H1 (cell line): ENCODE measurements at regions not wholly inside any gene's neighbourhood (a gene's known extent, or its start where the extent isn't known, plus 50 kb on each side); places are given as distances from the start of the nearest gene placed in this dataset.

ENCODE experiments used
- CTCF ChIA-PET: fragments of 300-600 bp; sonication (Branson Sonifier 250); formaldehyde crosslinking; loops from one replicate; lab custom pipeline; 2021; ENCODE audit not compliant: partially characterized antibody; lab: Charles Lee
- POLR2A ChIA-PET: fragments of 300-600 bp; sonication (Branson Sonifier 250); formaldehyde crosslinking; loops from one replicate; lab custom pipeline; 2021; ENCODE audit warnings: inconsistent platforms; ENCODE audit not compliant: partially characterized antibody; lab: Charles Lee
- DNase-seq, 2 experiments: peaks; one replicate each; pipeline versions ENCODE4 v3.0.0 to v3.0.0-alpha.2; 2010 to 2022; ENCODE audit warnings: low spot score in 2 of 2, low read depth in 1 of 2, mixed read lengths in 1 of 2
- FAIRE-seq: peaks from 2 replicates; lab custom pipeline; 2011; peaks lifted over from hg19 to GRCh38; lab: Jason Lieb, UNC
- H2AFZ ChIP-seq: 2 replicates; pipeline ENCODE4 v1.8.1; 2012; ENCODE audit warnings: low read length, inconsistent platforms
- H2AK5ac ChIP-seq: 2 replicates; pipeline ENCODE4 v1.6.1; 2013; ENCODE audit warnings: low read depth, low read length
- H2BK120ac ChIP-seq: replicated peaks from 2 replicates; pipeline ENCODE3; 2013; ENCODE audit warnings: low read depth, low read length, inconsistent platforms
- H2BK12ac ChIP-seq: 2 replicates; pipeline ENCODE4 v1.6.1; 2013; ENCODE audit warnings: low read depth, low read length
- H2BK15ac ChIP-seq: 2 replicates; pipeline ENCODE4 v1.6.1; 2013; ENCODE audit warnings: low read length
- H2BK20ac ChIP-seq: 2 replicates; pipeline ENCODE4 v1.6.1; 2013; ENCODE audit warnings: low read length
- H2BK5ac ChIP-seq: 2 replicates; pipeline ENCODE4 v1.6.1; 2013; ENCODE audit warnings: low read depth, low read length
- H3K14ac ChIP-seq: 2 replicates; pipeline ENCODE4 v1.6.1; 2013; ENCODE audit warnings: inconsistent platforms; ENCODE audit not compliant: insufficient read length
- H3K18ac ChIP-seq: 2 replicates; pipeline ENCODE4 v1.6.1; 2013; ENCODE audit warnings: low read length; ENCODE audit errors: extremely low read depth
- H3K23ac ChIP-seq: 2 replicates; pipeline ENCODE4 v1.6.1; 2013; ENCODE audit warnings: inconsistent platforms; ENCODE audit not compliant: insufficient read length
- H3K23me2 ChIP-seq: 2 replicates; pipeline ENCODE4 v1.6.1; 2013; ENCODE audit warnings: low read depth, low read length
- H3K27ac ChIP-seq: 2 replicates; pipeline ENCODE4 v1.6.1; 2011; ENCODE audit warnings: low read depth, low read length, inconsistent platforms
- H3K27me3 ChIP-seq, 4 experiments: replicated peaks in 1 of 4; 1 replicate in 1 of 4; 2 replicates in 3 of 4; pipeline versions ENCODE4 v1.6.1 to v1.8.1; 2011 to 2013; ENCODE audit warnings: low read length in 3 of 4, mild to moderate bottlenecking in 3 of 4, inconsistent platforms in 2 of 4, mixed read lengths in 2 of 4, moderate library complexity in 1 of 4; ENCODE audit not compliant: control insufficient read depth in 3 of 4, insufficient read depth in 3 of 4; ENCODE audit errors: extremely low read depth in 1 of 4
- H3K36me3 ChIP-seq, 4 experiments: 2 replicates each; pipeline versions ENCODE4 v1.6.1 to v1.8.1; 2011 to 2013; ENCODE audit warnings: mild to moderate bottlenecking in 4 of 4, low read length in 3 of 4, moderate library complexity in 2 of 4, control low read depth in 1 of 4, inconsistent platforms in 1 of 4; ENCODE audit not compliant: insufficient read depth in 4 of 4, control insufficient read depth in 2 of 4
- H3K4ac ChIP-seq: replicated peaks from 2 replicates; pipeline ENCODE3; 2013; ENCODE audit warnings: low read length, low read depth, mixed read lengths, inconsistent platforms; ENCODE audit not compliant: insufficient read length
- H3K4me1 ChIP-seq, 4 experiments: replicated peaks in 1 of 4; 1 replicate in 1 of 4; 2 replicates in 3 of 4; pipeline versions ENCODE4 v1.6.1 to v1.8.1; 2011 to 2013; ENCODE audit warnings: low read length in 3 of 4, inconsistent platforms in 2 of 4, mixed read lengths in 1 of 4; ENCODE audit not compliant: insufficient read depth in 4 of 4, control insufficient read depth in 3 of 4
- H3K4me2 ChIP-seq, 2 experiments: 2 replicates each; pipeline versions ENCODE4 v1.6.1 to v1.8.1; 2011 to 2013; ENCODE audit warnings: low read depth in 2 of 2, low read length in 2 of 2, control low read depth in 1 of 2, inconsistent platforms in 1 of 2, mild to moderate bottlenecking in 1 of 2; ENCODE audit not compliant: insufficient read depth in 1 of 2
- H3K4me3 ChIP-seq, 4 experiments: fragments of 200-600, 300-600 bp in 1 of 4; sonication (generic), shearing (Covaris generic), sonication (Bioruptor Twin) in 1 of 4; 2 replicates each; pipeline versions ENCODE4 v1.5.1 to v1.8.1; 2011 to 2016; ENCODE audit warnings: low read length in 4 of 4, low read depth in 3 of 4, control low read depth in 2 of 4, inconsistent platforms in 2 of 4, mild to moderate bottlenecking in 2 of 4, mixed read lengths in 1 of 4, moderate library complexity in 1 of 4; ENCODE audit not compliant: insufficient read depth in 2 of 4; ENCODE audit errors: extremely low read depth in 1 of 4
- H3K56ac ChIP-seq: replicated peaks from 2 replicates; pipeline ENCODE3; 2013; ENCODE audit warnings: low read depth, mild to moderate bottlenecking, mixed read lengths, low read length, inconsistent platforms; ENCODE audit not compliant: insufficient read length
- H3K79me1 ChIP-seq: 2 replicates; pipeline ENCODE4 v1.6.1; 2013; ENCODE audit warnings: low read depth, low read length, control low read depth
- H3K79me2 ChIP-seq, 2 experiments: 2 replicates each; pipeline versions ENCODE4 v1.6.1 to v1.8.1; 2012 to 2013; ENCODE audit warnings: low read length in 2 of 2, mild to moderate bottlenecking in 2 of 2, inconsistent platforms in 1 of 2; ENCODE audit not compliant: insufficient read depth in 2 of 2, control insufficient read depth in 1 of 2
- H3K9ac ChIP-seq, 4 experiments: replicated peaks in 1 of 4; 1 replicate in 1 of 4; 2 replicates in 3 of 4; pipeline versions ENCODE4 v1.6.1 to v1.8.1; 2011 to 2013; ENCODE audit warnings: low read depth in 3 of 4, low read length in 3 of 4, control low read depth in 2 of 4, mild to moderate bottlenecking in 2 of 4, moderate library complexity in 2 of 4, inconsistent platforms in 1 of 4; ENCODE audit errors: extremely low read depth in 1 of 4
- H3K9me3 ChIP-seq, 2 experiments: 2 replicates each; pipeline versions ENCODE4 v1.6.1 to v1.8.1; 2012 to 2013; ENCODE audit warnings: mild to moderate bottlenecking in 2 of 2, moderate library complexity in 2 of 2, control low read depth in 1 of 2, inconsistent platforms in 1 of 2, low read depth in 1 of 2, low read length in 1 of 2, mixed read lengths in 1 of 2; ENCODE audit not compliant: insufficient read depth in 2 of 2
- H4K20me1 ChIP-seq, 2 experiments: replicated peaks in 1 of 2; 2 replicates each; pipeline versions ENCODE3 to v1.8.1; 2011 to 2013; ENCODE audit warnings: inconsistent platforms in 2 of 2, low read length in 2 of 2, mild to moderate bottlenecking in 1 of 2; ENCODE audit not compliant: insufficient read depth in 2 of 2, control insufficient read depth in 1 of 2
- H4K5ac ChIP-seq: 2 replicates; pipeline ENCODE4 v1.6.1; 2013; ENCODE audit warnings: low read length, low read depth, mixed read lengths, inconsistent platforms; ENCODE audit not compliant: insufficient read length
- H4K8ac ChIP-seq: 2 replicates; pipeline ENCODE4 v1.8.0; 2013; ENCODE audit warnings: mild to moderate bottlenecking, moderate library complexity, low read length, inconsistent platforms; ENCODE audit not compliant: insufficient read depth; ENCODE audit errors: extremely low read depth
- H4K91ac ChIP-seq: replicated peaks from 2 replicates; pipeline ENCODE3; 2013; ENCODE audit warnings: low read length, mixed read lengths, inconsistent platforms; ENCODE audit not compliant: insufficient read length
- CBX5 ChIP-seq: fragments of 300-800, 300-1000 bp; sonication (generic); IDR thresholded peaks from 2 replicates; pipeline ENCODE4 v1.7.1; 2016; ENCODE audit warnings: antibody characterized with exemption, low read length, low read depth
- CBX8 ChIP-seq: fragments of 300-800, 300-1000 bp; sonication (generic); IDR thresholded peaks from 2 replicates; pipeline ENCODE4 v1.7.1; 2016; ENCODE audit warnings: low read depth, low read length, borderline replicate concordance
- FOSL1 ChIP-seq: IDR thresholded peaks from 2 replicates; pipeline ENCODE4 v1.6.1; 2011; ENCODE audit warnings: mild to moderate bottlenecking, low read depth, low read length, moderate library complexity; ENCODE audit not compliant: insufficient read depth
- KDM5A ChIP-seq: fragments of 200-600 bp; IDR thresholded peaks from 2 replicates; pipeline ENCODE4 v1.7.1; 2012; ENCODE audit warnings: mild to moderate bottlenecking, low read length, inconsistent platforms, mixed read lengths
- POLR2AphosphoS5 ChIP-seq: IDR thresholded peaks from 2 replicates; pipeline ENCODE4 v1.6.1; 2011; ENCODE audit warnings: low read depth, low read length
- RFX5 ChIP-seq: IDR thresholded peaks from 2 replicates; pipeline ENCODE4 v1.6.1; 2011; ENCODE audit warnings: low read depth, low read length, improper control_type of control experiment, borderline replicate concordance
- RXRA ChIP-seq: IDR thresholded peaks from 2 replicates; pipeline ENCODE4 v1.6.1; 2011; ENCODE audit warnings: low read depth, mild to moderate bottlenecking, low read length, moderate library complexity; ENCODE audit not compliant: insufficient read depth
- SAP30 ChIP-seq: fragments of 300-600 bp; sonication (generic); IDR thresholded peaks from 2 replicates; pipeline ENCODE4 v1.7.1; 2012; ENCODE audit warnings: low read length, moderate library complexity, mild to moderate bottlenecking, inconsistent platforms; ENCODE audit not compliant: insufficient read depth, insufficient replicate concordance
- SIN3A ChIP-seq, 2 experiments: IDR thresholded peaks in 1 of 2; conservative IDR thresholded peaks in 1 of 2; 2 replicates each; pipeline ENCODE4 v1.6.1; 2011 to 2012; ENCODE audit warnings: low read length in 2 of 2, improper control_type of control experiment in 1 of 2, low read depth in 1 of 2, mild to moderate bottlenecking in 1 of 2
- TBP ChIP-seq: IDR thresholded peaks from 2 replicates; pipeline ENCODE4 v1.6.1; 2011; ENCODE audit warnings: low read depth, low read length, improper control_type of control experiment
- WGBS, 2 experiments: shearing (Covaris generic) in 1 of 2; methylation state at CpG; one replicate each; pipeline versions ENCODE4 v1.1.6 to v1.1.7; 2013 to 2015; ENCODE audit warnings: low lambda C conversion rate in 2 of 2, mixed read lengths in 2 of 2, inconsistent platforms in 1 of 2, low coverage in 1 of 2, missing lambda C conversion rate in 1 of 2; ENCODE audit not compliant: insufficient replicate concordance in 2 of 2, insufficient coverage in 1 of 2, insufficient read length in 1 of 2; ENCODE audit errors: extremely low coverage in 1 of 2, missing lambda C conversion rate in 1 of 2; 5-methylcytosine and 5-hydroxymethylcytosine counted together
- TF ChIP-seq, protein P1 (sequence below): IDR thresholded peaks from 2 replicates; pipeline ENCODE4 v1.6.1; 2012; ENCODE audit warnings: low read length, inconsistent platforms
- TF ChIP-seq, protein P2 (sequence below): IDR thresholded peaks from 2 replicates; pipeline ENCODE4 v1.6.1; 2012; ENCODE audit warnings: inconsistent platforms

DNA sequence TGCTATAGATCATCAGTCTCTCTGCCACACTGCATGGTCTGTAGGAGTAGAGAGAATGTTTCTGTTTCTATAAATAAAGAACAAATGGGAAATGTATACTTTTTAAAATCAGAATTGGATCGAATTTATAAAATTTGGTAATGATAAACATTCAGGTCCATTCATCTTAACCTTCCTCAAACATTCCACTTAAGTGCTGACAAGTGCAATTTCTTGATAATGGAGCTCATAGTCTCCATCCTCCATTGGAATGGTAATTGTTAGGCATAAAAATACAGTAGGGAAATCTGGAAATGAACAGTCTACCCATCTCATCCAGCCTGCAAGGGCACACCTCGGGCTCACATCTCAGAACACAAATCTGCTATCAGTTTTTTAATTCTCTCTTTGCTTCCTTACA lies 122.6 kb upstream of the PACRGL start:
- no peak overlapping the region for H3K4me2 ChIP-seq
- no peak overlapping the region for H4K5ac ChIP-seq
- H3K27ac ChIP-seq, result no peak overlapping the region
- no peaks in the 10 kb centered on the region for H3K27me3 ChIP-seq
- H3K4me3 ChIP-seq, result no peak overlapping the region
- DNase-seq (no peak), FAIRE-seq (no peak)
- no peak overlapping the region for H2AK5ac ChIP-seq
- H3K4ac ChIP-seq, result no peak overlapping the region
- no peaks in the 10 kb centered on the region for H3K79me1 ChIP-seq
- no peaks in the 10 kb centered on the region for H4K20me1 ChIP-seq
- H2BK20ac ChIP-seq, result no peak overlapping the region
- H3K79me2 ChIP-seq, result no peaks in the 10 kb centered on the region
- ChIA-PET CTCF (no interaction called here), POLR2A (no interaction called here)
- H3K23me2 ChIP-seq, result peaks cover 2% of the 10 kb centered on the region; the same call in 1 of the 2 replicates
- H2BK5ac ChIP-seq, result no peak overlapping the region
- no peak overlapping the region for H4K8ac ChIP-seq
- H3K23ac ChIP-seq, result no peak overlapping the region
- H4K91ac ChIP-seq, result no peak overlapping the region
- H3K56ac ChIP-seq, result no peak overlapping the region
- H3K14ac ChIP-seq, result no peak overlapping the region
- H3K4me1 ChIP-seq, result peaks cover 0 to 4% (median 1%) of the 10 kb centered on the region in 4 experiments; a peak in 3 of 7 replicates
- WGBS, 2 experiments, result 82% methylated on average over 2 of the region's 2 CpGs; no CpG with 5 or more reads in 1 of the 2 experiments
- H2AFZ ChIP-seq, result no peak overlapping the region
- no peak overlapping the region for H3K18ac ChIP-seq
- no peak overlapping the region for H3K9ac ChIP-seq
- H2BK12ac ChIP-seq, result no peak overlapping the region
- no peaks in the 10 kb centered on the region for H3K9me3 ChIP-seq
- H2BK15ac ChIP-seq, result no peak overlapping the region
- no peak overlapping the region for H2BK120ac ChIP-seq
- no peaks in the 10 kb centered on the region for H3K36me3 ChIP-seq
- no peak for TF ChIP-seq FOSL1
- no peak for TF ChIP-seq TBP
- TF ChIP-seq, protein P1, sequence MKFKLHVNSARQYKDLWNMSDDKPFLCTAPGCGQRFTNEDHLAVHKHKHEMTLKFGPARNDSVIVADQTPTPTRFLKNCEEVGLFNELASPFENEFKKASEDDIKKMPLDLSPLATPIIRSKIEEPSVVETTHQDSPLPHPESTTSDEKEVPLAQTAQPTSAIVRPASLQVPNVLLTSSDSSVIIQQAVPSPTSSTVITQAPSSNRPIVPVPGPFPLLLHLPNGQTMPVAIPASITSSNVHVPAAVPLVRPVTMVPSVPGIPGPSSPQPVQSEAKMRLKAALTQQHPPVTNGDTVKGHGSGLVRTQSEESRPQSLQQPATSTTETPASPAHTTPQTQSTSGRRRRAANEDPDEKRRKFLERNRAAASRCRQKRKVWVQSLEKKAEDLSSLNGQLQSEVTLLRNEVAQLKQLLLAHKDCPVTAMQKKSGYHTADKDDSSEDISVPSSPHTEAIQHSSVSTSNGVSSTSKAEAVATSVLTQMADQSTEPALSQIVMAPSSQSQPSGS, result no peak
- TF ChIP-seq, protein P2, sequence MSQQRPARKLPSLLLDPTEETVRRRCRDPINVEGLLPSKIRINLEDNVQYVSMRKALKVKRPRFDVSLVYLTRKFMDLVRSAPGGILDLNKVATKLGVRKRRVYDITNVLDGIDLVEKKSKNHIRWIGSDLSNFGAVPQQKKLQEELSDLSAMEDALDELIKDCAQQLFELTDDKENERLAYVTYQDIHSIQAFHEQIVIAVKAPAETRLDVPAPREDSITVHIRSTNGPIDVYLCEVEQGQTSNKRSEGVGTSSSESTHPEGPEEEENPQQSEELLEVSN, result no peak
- no peak for TF ChIP-seq RFX5
- no peak for TF ChIP-seq RXRA
- no peak for TF ChIP-seq SIN3A (conservative IDR thresholded peaks at IDR 0.05 in 1 of 2, IDR thresholded peaks at IDR 0.05 in 1 of 2; ENCODE audit: low read depth in 1 of 2, low read length in 2 of 2)
- TF ChIP-seq CBX5, result no peak
- TF ChIP-seq SAP30, result no peak
- no peak for TF ChIP-seq POLR2AphosphoS5
- TF ChIP-seq CBX8, result no peak
- TF ChIP-seq KDM5A, result no peak
